ENCODE measurements at regions not wholly inside any gene's neighbourhood (a gene's known extent, or its start where the extent isn't known, plus 50 kb on each side); places are given as distances from the start of the nearest gene placed in this dataset.

GRCh38 chr7:15860264-15860949 lies 173.9 kb upstream of the MEOX2 start:
- Histone ChIP-seq H3K27me3 (replicated peaks) (no peaks in the 10 kb centered on the region), H3K36me3 (replicated peaks) (no peaks in the 10 kb centered on the region), H3K27ac (no peak overlapping the region), H3K4me3 (ENCODE audit: low read depth, low read length) (no peak overlapping the region)
- no peak for DNase-seq
- TF ChIP-seq, protein P1, sequence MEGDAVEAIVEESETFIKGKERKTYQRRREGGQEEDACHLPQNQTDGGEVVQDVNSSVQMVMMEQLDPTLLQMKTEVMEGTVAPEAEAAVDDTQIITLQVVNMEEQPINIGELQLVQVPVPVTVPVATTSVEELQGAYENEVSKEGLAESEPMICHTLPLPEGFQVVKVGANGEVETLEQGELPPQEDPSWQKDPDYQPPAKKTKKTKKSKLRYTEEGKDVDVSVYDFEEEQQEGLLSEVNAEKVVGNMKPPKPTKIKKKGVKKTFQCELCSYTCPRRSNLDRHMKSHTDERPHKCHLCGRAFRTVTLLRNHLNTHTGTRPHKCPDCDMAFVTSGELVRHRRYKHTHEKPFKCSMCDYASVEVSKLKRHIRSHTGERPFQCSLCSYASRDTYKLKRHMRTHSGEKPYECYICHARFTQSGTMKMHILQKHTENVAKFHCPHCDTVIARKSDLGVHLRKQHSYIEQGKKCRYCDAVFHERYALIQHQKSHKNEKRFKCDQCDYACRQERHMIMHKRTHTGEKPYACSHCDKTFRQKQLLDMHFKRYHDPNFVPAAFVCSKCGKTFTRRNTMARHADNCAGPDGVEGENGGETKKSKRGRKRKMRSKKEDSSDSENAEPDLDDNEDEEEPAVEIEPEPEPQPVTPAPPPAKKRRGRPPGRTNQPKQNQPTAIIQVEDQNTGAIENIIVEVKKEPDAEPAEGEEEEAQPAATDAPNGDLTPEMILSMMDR (IDR thresholded peaks at IDR 0.05; ENCODE audit: low read depth, low read length, missing control alignments), result no peak
- in situ Hi-C loops (cut with HindIII; ENCODE audit: low pct_ligation_motif_present, low sequenced_read_pairs), result no loop called here

- H3K4me3 ChIP-seq (ENCODE audit: low read depth, low read length), result no peak overlapping the region
- TF ChIP-seq, protein P1 (IDR thresholded peaks at IDR 0.05; ENCODE audit: low read depth, low read length, missing control alignments), result no peak
- no peaks in the 10 kb centered on the region for H3K27me3 ChIP-seq (replicated peaks)
- in situ Hi-C loops (cut with HindIII; ENCODE audit: low pct_ligation_motif_present, low sequenced_read_pairs), result no loop called here
- DNase-seq, result no peak
- no peaks in the 10 kb centered on the region for H3K36me3 ChIP-seq (replicated peaks)
- H3K27ac ChIP-seq, result no peak overlapping the region
Measured at GRCh38 chr7:15857026-15857425, 170.5 kb upstream of the MEOX2 start.

- H3K27me3 ChIP-seq (replicated peaks), result no peaks in the 10 kb centered on the region
- DNase-seq, result no peak
- no peak overlapping the region for H3K4me3 ChIP-seq (ENCODE audit: low read depth, low read length)
- no peak overlapping the region for H3K27ac ChIP-seq
- in situ Hi-C loops (cut with HindIII; ENCODE audit: low pct_ligation_motif_present, low sequenced_read_pairs), result no loop called here
- no peaks in the 10 kb centered on the region for H3K36me3 ChIP-seq (replicated peaks)
- TF ChIP-seq, protein P1 (IDR thresholded peaks at IDR 0.05; ENCODE audit: low read depth, low read length, missing control alignments), result no peak
Measured at GRCh38 chr7:15856311-15856710, 169.8 kb upstream of the MEOX2 start.

DNA sequence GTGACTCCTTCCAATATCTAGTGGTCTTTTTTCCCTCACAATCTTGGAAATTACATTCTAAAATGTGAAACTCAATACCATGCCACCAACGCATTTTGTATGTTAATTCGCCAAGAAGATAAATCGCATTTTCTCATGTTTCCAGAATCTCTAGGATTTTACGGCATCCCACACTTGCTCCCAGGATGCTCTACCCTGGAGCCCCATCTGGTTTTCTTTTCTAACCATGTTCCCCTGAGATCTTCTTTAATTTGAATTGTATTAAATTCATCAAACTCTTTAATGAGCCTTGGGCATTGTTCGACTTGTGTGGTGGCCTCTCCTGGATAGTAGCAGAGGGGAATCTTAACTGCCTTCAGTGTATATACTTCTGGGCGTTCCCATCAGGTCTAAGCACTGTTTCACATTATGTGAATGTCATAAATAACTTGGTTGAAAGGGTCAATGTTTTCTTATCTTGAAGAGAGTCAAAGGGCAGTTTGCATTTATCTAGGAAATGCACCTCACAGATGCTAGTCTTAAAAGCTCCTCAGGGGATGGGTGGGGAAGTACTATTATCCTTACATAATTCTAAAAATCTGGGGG lies 169.1 kb upstream of the MEOX2 start:
- in situ Hi-C loops (cut with HindIII; ENCODE audit: low pct_ligation_motif_present, low sequenced_read_pairs), result no loop called here
- TF ChIP-seq, protein P1 (IDR thresholded peaks at IDR 0.05; ENCODE audit: low read depth, low read length, missing control alignments), result no peak
- H3K4me3 ChIP-seq (ENCODE audit: low read depth, low read length), result no peak overlapping the region
- H3K27me3 ChIP-seq (replicated peaks), result no peaks in the 10 kb centered on the region
- no peaks in the 10 kb centered on the region for H3K36me3 ChIP-seq (replicated peaks)
- DNase-seq, result no peak
- no peak overlapping the region for H3K27ac ChIP-seq

GRCh38 chr7:15854841-15855524 lies 168.5 kb upstream of the MEOX2 start:
- Histone ChIP-seq H3K27ac (no peak overlapping the region), H3K27me3 (replicated peaks) (no peaks in the 10 kb centered on the region), H3K4me3 (ENCODE audit: low read depth, low read length) (no peak overlapping the region), H3K36me3 (replicated peaks) (no peaks in the 10 kb centered on the region)
- TF ChIP-seq, protein P1 (IDR thresholded peaks at IDR 0.05; ENCODE audit: low read depth, low read length, missing control alignments), result no peak
- peak; percentile 67 for DNase-seq
- in situ Hi-C loops (cut with HindIII; ENCODE audit: low pct_ligation_motif_present, low sequenced_read_pairs), result no loop called here
